ENCODE measurements at regions not wholly inside any gene's neighbourhood (a gene's known extent, or its start where the extent isn't known, plus 50 kb on each side); places are given as distances from the start of the nearest gene placed in this dataset.
"Not testable (repeated sequence)": the region's sequence is repeated elsewhere in the genome, so short reads cannot be mapped to it uniquely, and the experiment has no call there.

- H3K4me3 ChIP-seq (ENCODE audit: low read depth in 2 of 2, low read length in 2 of 2); H3K9me3 ChIP-seq (ENCODE audit: control insufficient read depth, insufficient read depth, low read depth, low read length); H3K27me3 ChIP-seq (ENCODE audit: control insufficient read depth, insufficient read depth, low read length); H3K36me3 ChIP-seq (ENCODE audit: control insufficient read depth, insufficient read depth, low read length); H3K4me1 ChIP-seq (ENCODE audit: control insufficient read depth, insufficient read depth, low read length); POLR2A ChIA-PET; DNase-seq (ENCODE audit: low read depth, low spot score); CTCF ChIA-PET; ATAC-seq; BruUV-seq (replicated peaks); H3K27ac ChIP-seq (ENCODE audit: low read length); in situ Hi-C loops (cut with HindIII; ENCODE audit: low pct_unique_long_range_greater_than_20kb, low sequenced_read_pairs); intact Hi-C loops (cut with micrococcal nuclease; ENCODE audit: unreplicated experiment): not testable (repeated sequence)
These were observed 101.8 kb downstream of the ATP6V0E2 start for GRCh38 chr7:149975608-149976007.

GRCh38 chr7:149978537-149978936 lies 104.8 kb downstream of the ATP6V0E2 start:
- POLR2A ChIA-PET; intact Hi-C loops (cut with micrococcal nuclease; ENCODE audit: unreplicated experiment); in situ Hi-C loops (cut with HindIII; ENCODE audit: low pct_unique_long_range_greater_than_20kb, low sequenced_read_pairs); DNase-seq (ENCODE audit: low read depth, low spot score); H3K4me3 ChIP-seq (ENCODE audit: low read depth in 2 of 2, low read length in 2 of 2); H3K4me1 ChIP-seq (ENCODE audit: control insufficient read depth, insufficient read depth, low read length); BruUV-seq (replicated peaks); H3K9me3 ChIP-seq (ENCODE audit: control insufficient read depth, insufficient read depth, low read depth, low read length); H3K36me3 ChIP-seq (ENCODE audit: control insufficient read depth, insufficient read depth, low read length); H3K27ac ChIP-seq (ENCODE audit: low read length); CTCF ChIA-PET; H3K27me3 ChIP-seq (ENCODE audit: control insufficient read depth, insufficient read depth, low read length): not testable (repeated sequence)
- 0 out of 2 replicates have a peak, but pooled peaks have one; percentile 38 for ATAC-seq

GRCh38 chr7:149978944-149979343 lies 105.2 kb downstream of the ATP6V0E2 start:
- H3K27me3 ChIP-seq (ENCODE audit: control insufficient read depth, insufficient read depth, low read length); BruUV-seq (replicated peaks); H3K4me1 ChIP-seq (ENCODE audit: control insufficient read depth, insufficient read depth, low read length); H3K9me3 ChIP-seq (ENCODE audit: control insufficient read depth, insufficient read depth, low read depth, low read length); H3K27ac ChIP-seq (ENCODE audit: low read length); H3K36me3 ChIP-seq (ENCODE audit: control insufficient read depth, insufficient read depth, low read length); POLR2A ChIA-PET; ATAC-seq; in situ Hi-C loops (cut with HindIII; ENCODE audit: low pct_unique_long_range_greater_than_20kb, low sequenced_read_pairs); CTCF ChIA-PET; H3K4me3 ChIP-seq (ENCODE audit: low read depth in 2 of 2, low read length in 2 of 2); intact Hi-C loops (cut with micrococcal nuclease; ENCODE audit: unreplicated experiment); DNase-seq (ENCODE audit: low read depth, low spot score): not testable (repeated sequence)

- H3K4me3 ChIP-seq (ENCODE audit: low read depth in 2 of 2, low read length in 2 of 2); POLR2A ChIA-PET; DNase-seq (ENCODE audit: low read depth, low spot score); H3K27me3 ChIP-seq (ENCODE audit: control insufficient read depth, insufficient read depth, low read length); H3K36me3 ChIP-seq (ENCODE audit: control insufficient read depth, insufficient read depth, low read length); ATAC-seq; H3K4me1 ChIP-seq (ENCODE audit: control insufficient read depth, insufficient read depth, low read length); in situ Hi-C loops (cut with HindIII; ENCODE audit: low pct_unique_long_range_greater_than_20kb, low sequenced_read_pairs); BruUV-seq (replicated peaks); H3K9me3 ChIP-seq (ENCODE audit: control insufficient read depth, insufficient read depth, low read depth, low read length); H3K27ac ChIP-seq (ENCODE audit: low read length); intact Hi-C loops (cut with micrococcal nuclease; ENCODE audit: unreplicated experiment); CTCF ChIA-PET: not testable (repeated sequence)
These were observed 108.9 kb downstream of the ATP6V0E2 start for GRCh38 chr7:149982537-149983112.

GRCh38 chr7:149986866-149987265 lies 113.1 kb downstream of the ATP6V0E2 start:
- H3K4me1 ChIP-seq (ENCODE audit: control insufficient read depth, insufficient read depth, low read length); H3K27ac ChIP-seq (ENCODE audit: low read length); H3K4me3 ChIP-seq (ENCODE audit: low read depth in 2 of 2, low read length in 2 of 2); CTCF ChIA-PET; H3K36me3 ChIP-seq (ENCODE audit: control insufficient read depth, insufficient read depth, low read length); in situ Hi-C loops (cut with HindIII; ENCODE audit: low pct_unique_long_range_greater_than_20kb, low sequenced_read_pairs); POLR2A ChIA-PET; H3K9me3 ChIP-seq (ENCODE audit: control insufficient read depth, insufficient read depth, low read depth, low read length); H3K27me3 ChIP-seq (ENCODE audit: control insufficient read depth, insufficient read depth, low read length); DNase-seq (ENCODE audit: low read depth, low spot score); BruUV-seq (replicated peaks); ATAC-seq; intact Hi-C loops (cut with micrococcal nuclease; ENCODE audit: unreplicated experiment): not testable (repeated sequence)

- POLR2A ChIA-PET; intact Hi-C loops (cut with micrococcal nuclease; ENCODE audit: unreplicated experiment); H3K4me3 ChIP-seq (ENCODE audit: low read depth in 2 of 2, low read length in 2 of 2); ATAC-seq; CTCF ChIA-PET; H3K9me3 ChIP-seq (ENCODE audit: control insufficient read depth, insufficient read depth, low read depth, low read length); in situ Hi-C loops (cut with HindIII; ENCODE audit: low pct_unique_long_range_greater_than_20kb, low sequenced_read_pairs); H3K36me3 ChIP-seq (ENCODE audit: control insufficient read depth, insufficient read depth, low read length); H3K27me3 ChIP-seq (ENCODE audit: control insufficient read depth, insufficient read depth, low read length); H3K27ac ChIP-seq (ENCODE audit: low read length); H3K4me1 ChIP-seq (ENCODE audit: control insufficient read depth, insufficient read depth, low read length); BruUV-seq (replicated peaks); DNase-seq (ENCODE audit: low read depth, low spot score): not testable (repeated sequence)
These were observed 118.0 kb downstream of the ATP6V0E2 start for GRCh38 chr7:149991652-149992302.

GRCh38 chr7:149992366-149992765 lies 118.6 kb downstream of the ATP6V0E2 start:
- in situ Hi-C loops (cut with HindIII; ENCODE audit: low pct_unique_long_range_greater_than_20kb, low sequenced_read_pairs); H3K4me1 ChIP-seq (ENCODE audit: control insufficient read depth, insufficient read depth, low read length); BruUV-seq (replicated peaks); ATAC-seq; H3K36me3 ChIP-seq (ENCODE audit: control insufficient read depth, insufficient read depth, low read length); H3K27me3 ChIP-seq (ENCODE audit: control insufficient read depth, insufficient read depth, low read length); H3K27ac ChIP-seq (ENCODE audit: low read length); intact Hi-C loops (cut with micrococcal nuclease; ENCODE audit: unreplicated experiment); CTCF ChIA-PET; DNase-seq (ENCODE audit: low read depth, low spot score); POLR2A ChIA-PET; H3K9me3 ChIP-seq (ENCODE audit: control insufficient read depth, insufficient read depth, low read depth, low read length); H3K4me3 ChIP-seq (ENCODE audit: low read depth in 2 of 2, low read length in 2 of 2): not testable (repeated sequence)

All from Panc1 (cell line).